Neural cell (in vitro differentiated cells): ENCODE measurements at regions not wholly inside any gene's neighbourhood (a gene's known extent, or its start where the extent isn't known, plus 50 kb on each side); places are given as distances from the start of the nearest gene placed in this dataset.

ENCODE experiments used
- H2AFZ ChIP-seq: fragments of 200-600, 300-800 bp; sonication (generic), shearing (Covaris generic); 2 replicates; pipeline ENCODE4 v1.6.0; 2014; ENCODE audit warnings: low read depth, mild to moderate bottlenecking, antibody characterized with exemption, low read length, moderate library complexity
- H3F3A ChIP-seq: fragments of 200-600 bp; shearing (Covaris generic); 2 replicates; pipeline ENCODE4 v1.6.1; 2016; ENCODE audit warnings: mild to moderate bottlenecking, moderate library complexity, mixed read lengths, antibody characterized with exemption, low read length; ENCODE audit not compliant: insufficient read depth, poor library complexity, severe bottlenecking
- H3K27ac ChIP-seq: fragments of 200-600, 300-800 bp; sonication (generic), shearing (Covaris generic); 2 replicates; pipeline ENCODE4 v1.5.1; 2014; ENCODE audit warnings: mild to moderate bottlenecking, low read length, moderate library complexity
- H3K27me3 ChIP-seq: fragments of 300-800, 200-600 bp; sonication (generic), shearing (Covaris generic); 2 replicates; pipeline ENCODE4 v1.6.0; 2014; ENCODE audit warnings: mild to moderate bottlenecking, low read depth, low read length, moderate library complexity; ENCODE audit not compliant: insufficient read depth
- H3K36me3 ChIP-seq: fragments of 300-800, 200-600 bp; sonication (generic), shearing (Covaris generic); 2 replicates; pipeline ENCODE4 v1.5.1; 2014; ENCODE audit warnings: mild to moderate bottlenecking, antibody characterized with exemption, low read length, moderate library complexity; ENCODE audit not compliant: insufficient read depth
- H3K4me2 ChIP-seq: fragments of 300-800, 200-600 bp; sonication (generic), shearing (Covaris generic); 2 replicates; pipeline ENCODE4 v1.6.0; 2014; ENCODE audit warnings: mild to moderate bottlenecking, low read length
- H3K4me3 ChIP-seq: fragments of 300-800, 200-600 bp; sonication (generic), shearing (Covaris generic); 2 replicates; pipeline ENCODE4 v1.5.1; 2014; ENCODE audit warnings: mild to moderate bottlenecking, low read length, moderate library complexity
- H3K79me2 ChIP-seq: fragments of 200-600 bp; shearing (Covaris generic); replicated peaks from 2 replicates; pipeline ENCODE4 v1.6.0; 2014; ENCODE audit warnings: mild to moderate bottlenecking, low read length, moderate library complexity; ENCODE audit not compliant: insufficient read depth
- H3K9ac ChIP-seq: fragments of 300-800, 200-600 bp; sonication (generic), shearing (Covaris generic); 2 replicates; pipeline ENCODE4 v1.6.1; 2016; ENCODE audit warnings: mild to moderate bottlenecking, low read length, mixed read lengths
- H3K9me2 ChIP-seq: fragments of 200-600 bp; shearing (Covaris generic); 2 replicates; pipeline ENCODE4 v1.6.1; 2016; ENCODE audit warnings: mild to moderate bottlenecking, low read length, mixed read lengths; ENCODE audit not compliant: insufficient read depth
- H3K9me3 ChIP-seq: fragments of 200-600, 300-800 bp; sonication (generic), shearing (Covaris generic); 2 replicates; pipeline ENCODE4 v1.6.1; 2016; ENCODE audit warnings: mild to moderate bottlenecking, mixed run types, low read length, moderate library complexity, mixed read lengths
- H4K20me1 ChIP-seq: fragments of 200-600 bp; shearing (Covaris generic); 2 replicates; pipeline ENCODE4 v1.6.1; 2016; ENCODE audit warnings: mild to moderate bottlenecking, mixed run types; ENCODE audit not compliant: insufficient read depth
- EP300 ChIP-seq: fragments of 450-650 bp; conservative IDR thresholded peaks from 2 replicates; pipeline ENCODE4 v1.6.1; 2014; ENCODE audit warnings: antibody characterized with exemption, mild to moderate bottlenecking, moderate library complexity; ENCODE audit not compliant: poor library complexity, severe bottlenecking
- EZH2 ChIP-seq: fragments of 200-600, 300-800 bp; shearing (Covaris generic), sonication (generic); IDR thresholded peaks from 2 replicates; pipeline ENCODE4 v1.6.1; 2014; ENCODE audit warnings: antibody characterized with exemption, low read length, borderline replicate concordance, mild to moderate bottlenecking; ENCODE audit not compliant: insufficient read depth, poor library complexity, severe bottlenecking
- MXI1 ChIP-seq: fragments of 450-650 bp; conservative IDR thresholded peaks from 2 replicates; pipeline ENCODE4 v1.6.1; 2014; ENCODE audit warnings: antibody characterized with exemption, mild to moderate bottlenecking; ENCODE audit not compliant: poor library complexity, severe bottlenecking
- POLR2AphosphoS5 ChIP-seq: IDR thresholded peaks from 2 replicates; pipeline ENCODE4 v1.6.1; 2012
- RAD21 ChIP-seq: fragments of 450-650 bp; conservative IDR thresholded peaks from 2 replicates; pipeline ENCODE4 v1.6.1; 2014; ENCODE audit warnings: antibody characterized with exemption, mild to moderate bottlenecking, moderate library complexity
- SMC3 ChIP-seq: fragments of 450-650 bp; conservative IDR thresholded peaks from 2 replicates; pipeline ENCODE4 v1.6.1; 2014; ENCODE audit warnings: antibody characterized with exemption, mild to moderate bottlenecking, moderate library complexity; ENCODE audit not compliant: poor library complexity
- TAF1 ChIP-seq: IDR thresholded peaks from 2 replicates; pipeline ENCODE4 v1.6.1; 2012; ENCODE audit warnings: low read depth
- TF ChIP-seq, protein P1 (sequence below): fragments of 450-650 bp; IDR thresholded peaks from 2 replicates; pipeline ENCODE4 v1.5.1; 2014; ENCODE audit warnings: antibody characterized with exemption, mild to moderate bottlenecking, moderate library complexity; ENCODE audit not compliant: poor library complexity, severe bottlenecking
- TF ChIP-seq, protein P2 (sequence below): IDR thresholded peaks from 2 replicates; pipeline ENCODE4 v1.6.1; 2012; ENCODE audit warnings: borderline replicate concordance

DNA sequence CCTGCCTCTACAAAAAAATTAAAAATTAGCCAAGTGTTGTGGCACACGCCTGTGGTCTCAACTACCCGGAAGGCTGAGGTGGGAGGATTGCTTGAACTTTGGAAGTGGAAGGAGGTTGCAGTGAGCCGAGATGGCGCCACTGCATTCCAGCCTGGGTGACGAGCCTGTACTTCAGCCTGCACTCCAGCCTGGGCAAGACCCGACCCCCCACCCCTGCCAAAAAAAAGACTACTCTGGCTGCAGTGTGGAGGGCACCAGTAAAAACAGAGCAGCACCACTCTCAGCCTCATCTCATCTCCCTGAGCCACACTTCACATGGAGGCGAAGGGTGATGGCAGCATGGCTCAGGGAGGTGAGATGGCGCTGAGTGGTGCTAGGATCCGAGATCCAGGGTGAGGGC is 50.3 kb upstream of the THY1 start:
- no peaks in the 10 kb centered on the region for H3K9me3 ChIP-seq
- no peaks in the 10 kb centered on the region for H3K9me2 ChIP-seq
- H2AFZ ChIP-seq: no peak overlapping the region
- H3K27me3 ChIP-seq: no peaks in the 10 kb centered on the region
- no peak overlapping the region for H3K4me2 ChIP-seq
- no peaks in the 10 kb centered on the region for H3K36me3 ChIP-seq
- H3K27ac ChIP-seq: no peak overlapping the region
- TF ChIP-seq, protein P1, sequence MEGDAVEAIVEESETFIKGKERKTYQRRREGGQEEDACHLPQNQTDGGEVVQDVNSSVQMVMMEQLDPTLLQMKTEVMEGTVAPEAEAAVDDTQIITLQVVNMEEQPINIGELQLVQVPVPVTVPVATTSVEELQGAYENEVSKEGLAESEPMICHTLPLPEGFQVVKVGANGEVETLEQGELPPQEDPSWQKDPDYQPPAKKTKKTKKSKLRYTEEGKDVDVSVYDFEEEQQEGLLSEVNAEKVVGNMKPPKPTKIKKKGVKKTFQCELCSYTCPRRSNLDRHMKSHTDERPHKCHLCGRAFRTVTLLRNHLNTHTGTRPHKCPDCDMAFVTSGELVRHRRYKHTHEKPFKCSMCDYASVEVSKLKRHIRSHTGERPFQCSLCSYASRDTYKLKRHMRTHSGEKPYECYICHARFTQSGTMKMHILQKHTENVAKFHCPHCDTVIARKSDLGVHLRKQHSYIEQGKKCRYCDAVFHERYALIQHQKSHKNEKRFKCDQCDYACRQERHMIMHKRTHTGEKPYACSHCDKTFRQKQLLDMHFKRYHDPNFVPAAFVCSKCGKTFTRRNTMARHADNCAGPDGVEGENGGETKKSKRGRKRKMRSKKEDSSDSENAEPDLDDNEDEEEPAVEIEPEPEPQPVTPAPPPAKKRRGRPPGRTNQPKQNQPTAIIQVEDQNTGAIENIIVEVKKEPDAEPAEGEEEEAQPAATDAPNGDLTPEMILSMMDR: no peak
- TF ChIP-seq POLR2AphosphoS5 (no peak), TAF1 (no peak), EZH2 (no peak)
- H3F3A ChIP-seq: no peaks in the 10 kb centered on the region
- H3K4me3 ChIP-seq: no peak overlapping the region
- H3K79me2 ChIP-seq: no peaks in the 10 kb centered on the region
- no peaks in the 10 kb centered on the region for H4K20me1 ChIP-seq
- no peak overlapping the region for H3K9ac ChIP-seq

DNA sequence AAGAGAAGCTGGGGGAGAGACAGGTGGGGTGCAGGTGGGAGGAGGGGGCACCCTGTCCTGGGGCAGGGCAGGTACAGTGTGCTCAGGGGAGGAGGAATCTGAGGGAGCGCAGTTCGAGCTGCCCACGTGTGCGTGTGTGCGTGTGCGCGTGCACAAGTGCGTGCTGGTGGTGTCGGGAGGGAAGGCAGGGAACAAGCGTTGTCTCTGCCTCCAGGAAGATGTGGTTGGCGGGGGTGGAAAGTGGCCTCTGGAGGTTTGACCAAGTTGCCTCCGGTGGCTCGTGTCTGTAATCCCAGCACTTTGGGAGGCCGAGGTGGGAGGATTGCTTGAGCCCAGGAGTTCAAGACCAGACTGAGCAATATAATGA is 49.9 kb upstream of the THY1 start:
- Histone ChIP-seq H3K9ac (no peak overlapping the region), H3K79me2 (no peaks in the 10 kb centered on the region), H3F3A (no peaks in the 10 kb centered on the region), H3K4me3 (no peak overlapping the region), H3K36me3 (no peaks in the 10 kb centered on the region), H3K9me2 (no peaks in the 10 kb centered on the region), H3K4me2 (no peak overlapping the region), H3K9me3 (no peaks in the 10 kb centered on the region), H4K20me1 (no peaks in the 10 kb centered on the region), H2AFZ (no peak overlapping the region), H3K27ac (no peak overlapping the region), H3K27me3 (no peaks in the 10 kb centered on the region)
- no peak for TF ChIP-seq POLR2AphosphoS5
- TF ChIP-seq, protein P2, sequence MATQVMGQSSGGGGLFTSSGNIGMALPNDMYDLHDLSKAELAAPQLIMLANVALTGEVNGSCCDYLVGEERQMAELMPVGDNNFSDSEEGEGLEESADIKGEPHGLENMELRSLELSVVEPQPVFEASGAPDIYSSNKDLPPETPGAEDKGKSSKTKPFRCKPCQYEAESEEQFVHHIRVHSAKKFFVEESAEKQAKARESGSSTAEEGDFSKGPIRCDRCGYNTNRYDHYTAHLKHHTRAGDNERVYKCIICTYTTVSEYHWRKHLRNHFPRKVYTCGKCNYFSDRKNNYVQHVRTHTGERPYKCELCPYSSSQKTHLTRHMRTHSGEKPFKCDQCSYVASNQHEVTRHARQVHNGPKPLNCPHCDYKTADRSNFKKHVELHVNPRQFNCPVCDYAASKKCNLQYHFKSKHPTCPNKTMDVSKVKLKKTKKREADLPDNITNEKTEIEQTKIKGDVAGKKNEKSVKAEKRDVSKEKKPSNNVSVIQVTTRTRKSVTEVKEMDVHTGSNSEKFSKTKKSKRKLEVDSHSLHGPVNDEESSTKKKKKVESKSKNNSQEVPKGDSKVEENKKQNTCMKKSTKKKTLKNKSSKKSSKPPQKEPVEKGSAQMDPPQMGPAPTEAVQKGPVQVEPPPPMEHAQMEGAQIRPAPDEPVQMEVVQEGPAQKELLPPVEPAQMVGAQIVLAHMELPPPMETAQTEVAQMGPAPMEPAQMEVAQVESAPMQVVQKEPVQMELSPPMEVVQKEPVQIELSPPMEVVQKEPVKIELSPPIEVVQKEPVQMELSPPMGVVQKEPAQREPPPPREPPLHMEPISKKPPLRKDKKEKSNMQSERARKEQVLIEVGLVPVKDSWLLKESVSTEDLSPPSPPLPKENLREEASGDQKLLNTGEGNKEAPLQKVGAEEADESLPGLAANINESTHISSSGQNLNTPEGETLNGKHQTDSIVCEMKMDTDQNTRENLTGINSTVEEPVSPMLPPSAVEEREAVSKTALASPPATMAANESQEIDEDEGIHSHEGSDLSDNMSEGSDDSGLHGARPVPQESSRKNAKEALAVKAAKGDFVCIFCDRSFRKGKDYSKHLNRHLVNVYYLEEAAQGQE: no peak
- TF ChIP-seq TAF1: no peak
- TF ChIP-seq, protein P1: no peak
- TF ChIP-seq EZH2: no peak
- TF ChIP-seq RAD21: no peak
- no peak for TF ChIP-seq EP300
- TF ChIP-seq MXI1: no peak
- no peak for TF ChIP-seq SMC3
